H1 (cell line): ENCODE measurements at regions not wholly inside any gene's neighbourhood (a gene's known extent, or its start where the extent isn't known, plus 50 kb on each side); places are given as distances from the start of the nearest gene placed in this dataset.

Experiments used
- EGR1 ChIP-seq: IDR thresholded peaks from 2 replicates; pipeline ENCODE4 v1.6.1; 2011; ENCODE audit warnings: low read depth, low read length, borderline replicate concordance
- EP300 ChIP-seq, 2 experiments: IDR thresholded peaks; 1 replicate in 1 of 2; 2 replicates in 1 of 2; pipeline ENCODE4 v1.6.1; 2011 to 2012; ENCODE audit warnings: low read depth in 2 of 2, low read length in 2 of 2, mild to moderate bottlenecking in 2 of 2, borderline replicate concordance in 1 of 2, inconsistent platforms in 1 of 2, moderate library complexity in 1 of 2
- GABPA ChIP-seq: IDR thresholded peaks from 2 replicates; pipeline ENCODE4 v1.6.1; 2011; ENCODE audit warnings: mild to moderate bottlenecking, low read length, moderate library complexity, borderline replicate concordance; ENCODE audit not compliant: insufficient read depth
- GTF2F1 ChIP-seq: IDR thresholded peaks from 2 replicates; pipeline ENCODE4 v1.6.1; 2012; ENCODE audit warnings: low read depth, low read length, improper control_type of control experiment, borderline replicate concordance
- NRF1 ChIP-seq: IDR thresholded peaks from 2 replicates; pipeline ENCODE4 v1.6.1; 2011; ENCODE audit warnings: mild to moderate bottlenecking, low read depth, low read length, improper control_type of control experiment
- RFX5 ChIP-seq: IDR thresholded peaks from 2 replicates; pipeline ENCODE4 v1.6.1; 2011; ENCODE audit warnings: low read depth, low read length, improper control_type of control experiment, borderline replicate concordance
- SIX5 ChIP-seq: IDR thresholded peaks from 2 replicates; pipeline ENCODE4 v1.6.1; 2011; ENCODE audit warnings: mild to moderate bottlenecking, low read depth, low read length
- TF ChIP-seq, protein P1 (sequence below): fragments of 300-600 bp; sonication (generic); IDR thresholded peaks from 2 replicates; pipeline ENCODE4 v1.7.1; 2012; ENCODE audit warnings: low read length, moderate library complexity, mild to moderate bottlenecking, inconsistent platforms; ENCODE audit not compliant: insufficient replicate concordance

- TF ChIP-seq, protein P1, sequence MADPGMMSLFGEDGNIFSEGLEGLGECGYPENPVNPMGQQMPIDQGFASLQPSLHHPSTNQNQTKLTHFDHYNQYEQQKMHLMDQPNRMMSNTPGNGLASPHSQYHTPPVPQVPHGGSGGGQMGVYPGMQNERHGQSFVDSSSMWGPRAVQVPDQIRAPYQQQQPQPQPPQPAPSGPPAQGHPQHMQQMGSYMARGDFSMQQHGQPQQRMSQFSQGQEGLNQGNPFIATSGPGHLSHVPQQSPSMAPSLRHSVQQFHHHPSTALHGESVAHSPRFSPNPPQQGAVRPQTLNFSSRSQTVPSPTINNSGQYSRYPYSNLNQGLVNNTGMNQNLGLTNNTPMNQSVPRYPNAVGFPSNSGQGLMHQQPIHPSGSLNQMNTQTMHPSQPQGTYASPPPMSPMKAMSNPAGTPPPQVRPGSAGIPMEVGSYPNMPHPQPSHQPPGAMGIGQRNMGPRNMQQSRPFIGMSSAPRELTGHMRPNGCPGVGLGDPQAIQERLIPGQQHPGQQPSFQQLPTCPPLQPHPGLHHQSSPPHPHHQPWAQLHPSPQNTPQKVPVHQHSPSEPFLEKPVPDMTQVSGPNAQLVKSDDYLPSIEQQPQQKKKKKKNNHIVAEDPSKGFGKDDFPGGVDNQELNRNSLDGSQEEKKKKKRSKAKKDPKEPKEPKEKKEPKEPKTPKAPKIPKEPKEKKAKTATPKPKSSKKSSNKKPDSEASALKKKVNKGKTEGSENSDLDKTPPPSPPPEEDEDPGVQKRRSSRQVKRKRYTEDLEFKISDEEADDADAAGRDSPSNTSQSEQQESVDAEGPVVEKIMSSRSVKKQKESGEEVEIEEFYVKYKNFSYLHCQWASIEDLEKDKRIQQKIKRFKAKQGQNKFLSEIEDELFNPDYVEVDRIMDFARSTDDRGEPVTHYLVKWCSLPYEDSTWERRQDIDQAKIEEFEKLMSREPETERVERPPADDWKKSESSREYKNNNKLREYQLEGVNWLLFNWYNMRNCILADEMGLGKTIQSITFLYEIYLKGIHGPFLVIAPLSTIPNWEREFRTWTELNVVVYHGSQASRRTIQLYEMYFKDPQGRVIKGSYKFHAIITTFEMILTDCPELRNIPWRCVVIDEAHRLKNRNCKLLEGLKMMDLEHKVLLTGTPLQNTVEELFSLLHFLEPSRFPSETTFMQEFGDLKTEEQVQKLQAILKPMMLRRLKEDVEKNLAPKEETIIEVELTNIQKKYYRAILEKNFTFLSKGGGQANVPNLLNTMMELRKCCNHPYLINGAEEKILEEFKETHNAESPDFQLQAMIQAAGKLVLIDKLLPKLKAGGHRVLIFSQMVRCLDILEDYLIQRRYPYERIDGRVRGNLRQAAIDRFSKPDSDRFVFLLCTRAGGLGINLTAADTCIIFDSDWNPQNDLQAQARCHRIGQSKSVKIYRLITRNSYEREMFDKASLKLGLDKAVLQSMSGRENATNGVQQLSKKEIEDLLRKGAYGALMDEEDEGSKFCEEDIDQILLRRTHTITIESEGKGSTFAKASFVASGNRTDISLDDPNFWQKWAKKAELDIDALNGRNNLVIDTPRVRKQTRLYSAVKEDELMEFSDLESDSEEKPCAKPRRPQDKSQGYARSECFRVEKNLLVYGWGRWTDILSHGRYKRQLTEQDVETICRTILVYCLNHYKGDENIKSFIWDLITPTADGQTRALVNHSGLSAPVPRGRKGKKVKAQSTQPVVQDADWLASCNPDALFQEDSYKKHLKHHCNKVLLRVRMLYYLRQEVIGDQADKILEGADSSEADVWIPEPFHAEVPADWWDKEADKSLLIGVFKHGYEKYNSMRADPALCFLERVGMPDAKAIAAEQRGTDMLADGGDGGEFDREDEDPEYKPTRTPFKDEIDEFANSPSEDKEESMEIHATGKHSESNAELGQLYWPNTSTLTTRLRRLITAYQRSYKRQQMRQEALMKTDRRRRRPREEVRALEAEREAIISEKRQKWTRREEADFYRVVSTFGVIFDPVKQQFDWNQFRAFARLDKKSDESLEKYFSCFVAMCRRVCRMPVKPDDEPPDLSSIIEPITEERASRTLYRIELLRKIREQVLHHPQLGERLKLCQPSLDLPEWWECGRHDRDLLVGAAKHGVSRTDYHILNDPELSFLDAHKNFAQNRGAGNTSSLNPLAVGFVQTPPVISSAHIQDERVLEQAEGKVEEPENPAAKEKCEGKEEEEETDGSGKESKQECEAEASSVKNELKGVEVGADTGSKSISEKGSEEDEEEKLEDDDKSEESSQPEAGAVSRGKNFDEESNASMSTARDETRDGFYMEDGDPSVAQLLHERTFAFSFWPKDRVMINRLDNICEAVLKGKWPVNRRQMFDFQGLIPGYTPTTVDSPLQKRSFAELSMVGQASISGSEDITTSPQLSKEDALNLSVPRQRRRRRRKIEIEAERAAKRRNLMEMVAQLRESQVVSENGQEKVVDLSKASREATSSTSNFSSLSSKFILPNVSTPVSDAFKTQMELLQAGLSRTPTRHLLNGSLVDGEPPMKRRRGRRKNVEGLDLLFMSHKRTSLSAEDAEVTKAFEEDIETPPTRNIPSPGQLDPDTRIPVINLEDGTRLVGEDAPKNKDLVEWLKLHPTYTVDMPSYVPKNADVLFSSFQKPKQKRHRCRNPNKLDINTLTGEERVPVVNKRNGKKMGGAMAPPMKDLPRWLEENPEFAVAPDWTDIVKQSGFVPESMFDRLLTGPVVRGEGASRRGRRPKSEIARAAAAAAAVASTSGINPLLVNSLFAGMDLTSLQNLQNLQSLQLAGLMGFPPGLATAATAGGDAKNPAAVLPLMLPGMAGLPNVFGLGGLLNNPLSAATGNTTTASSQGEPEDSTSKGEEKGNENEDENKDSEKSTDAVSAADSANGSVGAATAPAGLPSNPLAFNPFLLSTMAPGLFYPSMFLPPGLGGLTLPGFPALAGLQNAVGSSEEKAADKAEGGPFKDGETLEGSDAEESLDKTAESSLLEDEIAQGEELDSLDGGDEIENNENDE, result no peak
- TF ChIP-seq NRF1 (no peak), GTF2F1 (no peak), SIX5 (no peak), EP300 (IDR thresholded peaks at IDR 0.05; ENCODE audit: borderline replicate concordance in 1 of 2, low read depth in 2 of 2, low read length in 2 of 2) (no peak), EGR1 (no peak), RFX5 (no peak), GABPA (no peak)
These were observed 287.0 kb downstream of the ZIC4 start (continued) for GRCh38 chr3:147119346-147119745.
